GM18520 (cell line): ENCODE measurements at regions not wholly inside any gene's neighbourhood (a gene's known extent, or its start where the extent isn't known, plus 50 kb on each side); places are given as distances from the start of the nearest gene placed in this dataset.

Experiments
- ATAC-seq: cut with Tn5 transposase; IDR thresholded peaks from one replicate; pipeline ENCODE4 v1.9.1; 2021; ENCODE audit not compliant: unreplicated experiment

- peak; percentile 54 for ATAC-seq
Observed at GRCh38 chr12:66066137-66066928, 64.2 kb downstream of the LLPH start.

- no peak for ATAC-seq
Observed at GRCh38 chr12:66065641-66066136, 64.9 kb downstream of the LLPH start.

- no peak for ATAC-seq
Observed at GRCh38 chr12:66065150-66065549, 65.4 kb downstream of the LLPH start.

- no peak for ATAC-seq
Observed at GRCh38 chr12:66063916-66064315, 66.6 kb downstream of the LLPH start.

- no peak for ATAC-seq
Observed at GRCh38 chr12:66062290-66062625, 68.3 kb downstream of the LLPH start.

- no peak for ATAC-seq
Observed at GRCh38 chr12:66061557-66062289, 68.8 kb downstream of the LLPH start.

- ATAC-seq, result no peak
Observed at GRCh38 chr12:66061076-66061475, 69.5 kb downstream of the LLPH start.

- ATAC-seq, result no peak
Observed at GRCh38 chr12:66060163-66060907, 70.2 kb downstream of the LLPH start.

- no peak for ATAC-seq
Observed at GRCh38 chr12:66059666-66060065, 70.9 kb downstream of the LLPH start.

GRCh38 chr12:66058554-66058953 is 72.0 kb downstream of the LLPH start:
- no peak for ATAC-seq

GRCh38 chr12:66055837-66056319 is 74.7 kb downstream of the LLPH start:
- peak; percentile 72 for ATAC-seq

- no peak for ATAC-seq
Observed at GRCh38 chr12:66052988-66053615, 77.4 kb downstream of the LLPH start.

GRCh38 chr12:66051361-66051760 is 79.2 kb downstream of the LLPH start:
- no peak for ATAC-seq

GRCh38 chr12:66050610-66051009 is 79.9 kb downstream of the LLPH start:
- ATAC-seq, result peak; percentile 31

GRCh38 chr12:66050283-66050576 is 80.3 kb downstream of the LLPH start:
- no peak for ATAC-seq

GRCh38 chr12:66049538-66050282 is 80.8 kb downstream of the LLPH start:
- no peak for ATAC-seq

- ATAC-seq, result no peak
Observed at GRCh38 chr12:66048835-66049537, 81.6 kb downstream of the LLPH start.

- ATAC-seq, result no peak
Observed at GRCh38 chr12:66048218-66048834, 82.2 kb downstream of the LLPH start.

- peak; percentile 95 for ATAC-seq
Observed at GRCh38 chr12:66047411-66048021, 83.0 kb downstream of the LLPH start.
